Right kidney (tissue), 1 donor: ENCODE measurements at regions not wholly inside any gene's neighbourhood (a gene's known extent, or its start where the extent isn't known, plus 50 kb on each side); places are given as distances from the start of the nearest gene placed in this dataset.

Experiments used
- DNase-seq: peaks from one replicate; pipeline ENCODE4 v3.0.0-alpha.2; 2016

DNA sequence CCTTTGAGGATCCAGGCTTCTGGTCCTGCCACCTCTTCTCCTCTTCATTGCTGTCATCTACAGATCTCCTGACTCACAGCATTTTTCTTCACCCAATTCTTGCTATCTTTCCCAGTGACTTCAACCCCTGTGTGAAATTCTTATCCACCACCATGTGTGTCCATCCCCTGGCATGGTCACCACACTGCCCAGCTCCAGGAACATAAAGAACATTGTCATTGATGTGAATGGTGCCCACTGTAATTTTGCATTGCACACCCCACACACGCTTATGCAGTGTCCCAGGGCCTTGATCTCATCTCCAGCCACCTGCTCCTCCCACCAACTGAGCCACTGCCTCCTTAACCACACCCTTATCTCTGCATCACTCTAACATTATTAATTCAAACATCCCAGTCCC is 85.3 kb downstream of the C1D start:
- DNase-seq = no peak

DNA sequence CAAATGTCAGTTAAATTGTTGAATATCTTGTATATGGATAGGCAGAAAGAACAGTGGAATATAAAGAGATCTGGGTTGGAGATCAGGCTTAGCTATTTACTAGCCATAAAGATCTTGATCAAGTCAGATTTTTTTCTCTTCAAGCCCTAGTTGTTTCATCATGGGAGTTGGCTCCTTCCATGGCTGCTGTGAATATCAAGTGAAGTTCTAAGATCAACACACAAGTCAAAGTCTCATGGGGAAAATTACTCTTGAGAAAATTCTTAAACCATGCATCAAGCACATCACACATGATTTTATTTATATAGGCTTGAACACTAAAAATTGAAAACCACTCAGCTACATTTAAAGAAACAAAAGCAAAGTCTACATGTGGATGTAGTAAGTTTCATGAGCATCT is 79.8 kb downstream of the C1D start:
- no peak for DNase-seq

DNA sequence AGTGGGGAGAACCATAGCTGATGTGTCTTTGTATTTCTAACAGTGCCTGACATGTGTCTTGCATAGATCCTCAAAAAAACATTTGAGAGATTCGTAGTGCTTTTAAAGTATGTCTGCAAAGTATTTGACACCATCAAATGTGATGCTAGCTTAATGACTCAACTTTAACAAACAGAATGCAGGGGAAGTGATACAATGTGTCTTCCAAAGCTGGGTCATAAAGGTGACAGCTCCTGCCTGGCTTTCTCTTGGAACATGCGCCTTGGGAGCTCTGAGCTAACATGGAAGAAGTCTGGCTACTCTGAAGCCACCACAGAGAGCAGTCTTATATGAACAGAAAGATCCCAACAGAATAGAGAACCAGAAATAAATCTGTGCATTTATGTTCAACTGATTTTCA is 78.2 kb downstream of the C1D start:
- DNase-seq = no peak

DNA sequence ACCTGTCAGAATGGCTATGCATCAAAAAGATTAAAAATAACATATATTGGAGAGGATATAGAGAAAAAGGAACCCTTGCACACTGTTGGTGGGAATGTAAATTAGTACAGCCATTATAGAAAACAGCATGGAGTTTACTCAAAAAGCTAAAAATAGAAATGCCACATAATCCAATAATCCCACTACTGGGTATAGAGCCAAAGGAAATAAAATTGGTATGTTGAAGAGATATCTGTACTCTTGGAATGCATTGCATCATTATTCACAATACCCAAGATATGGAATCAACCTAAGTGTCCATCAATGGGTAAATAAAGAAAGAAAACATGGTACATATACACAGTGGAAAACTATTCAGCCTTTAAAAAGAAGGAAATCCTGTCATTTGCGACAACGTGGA is 77.2 kb downstream of the C1D start:
- no peak for DNase-seq

DNA sequence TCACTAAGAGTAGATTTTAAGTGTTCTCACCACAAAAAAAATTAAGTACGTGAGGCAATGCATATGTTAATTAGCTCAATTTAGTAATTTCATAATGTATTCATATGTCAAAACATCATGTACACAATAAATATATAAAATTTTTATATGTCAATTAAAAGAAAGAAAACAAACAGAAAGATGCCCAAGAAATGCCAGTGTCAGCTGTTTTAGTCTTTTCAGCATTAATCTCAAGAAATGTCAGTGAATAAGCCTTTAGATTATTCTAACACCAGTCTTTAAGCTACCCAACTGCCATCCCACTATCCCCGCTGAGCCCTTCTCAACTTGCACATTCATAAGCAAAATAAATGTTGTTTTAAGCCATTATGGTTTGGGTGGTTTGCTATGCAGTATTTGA is 76.5 kb downstream of the C1D start:
- DNase-seq = no peak
